HCEC 1CT (cell line): ENCODE measurements at regions not wholly inside any gene's neighbourhood (a gene's known extent, or its start where the extent isn't known, plus 50 kb on each side); places are given as distances from the start of the nearest gene placed in this dataset.
A peak's percentile ranks its signal among the peaks of the same experiment; 100 is the strongest.

Experiments
- DNase-seq: peaks from one replicate; pipeline ENCODE4 v3.0.0-alpha.2; 2017

DNA sequence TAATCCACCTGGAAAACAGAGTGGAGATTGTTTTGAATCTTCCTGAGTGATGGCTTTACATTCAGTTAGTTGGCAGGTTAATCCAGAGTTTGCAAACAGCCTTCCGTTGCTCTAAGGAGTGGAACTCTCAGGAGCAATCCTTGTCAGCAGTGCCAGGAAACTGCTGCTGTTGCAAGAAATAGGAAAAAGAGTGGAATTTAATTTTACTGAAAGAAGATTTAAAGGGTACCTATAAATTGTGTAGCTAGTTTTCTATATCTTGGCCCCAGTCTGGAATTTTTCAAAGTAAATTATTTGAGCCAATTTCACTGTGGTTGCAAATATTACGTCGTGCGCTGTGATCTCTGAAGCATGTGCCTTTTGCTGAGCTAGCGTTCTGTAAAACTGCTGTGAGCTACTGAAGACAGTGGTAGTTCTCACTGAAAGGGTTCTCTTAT is 55.5 kb upstream of the SLC5A12 start:
- DNase-seq, result no peak

DNA sequence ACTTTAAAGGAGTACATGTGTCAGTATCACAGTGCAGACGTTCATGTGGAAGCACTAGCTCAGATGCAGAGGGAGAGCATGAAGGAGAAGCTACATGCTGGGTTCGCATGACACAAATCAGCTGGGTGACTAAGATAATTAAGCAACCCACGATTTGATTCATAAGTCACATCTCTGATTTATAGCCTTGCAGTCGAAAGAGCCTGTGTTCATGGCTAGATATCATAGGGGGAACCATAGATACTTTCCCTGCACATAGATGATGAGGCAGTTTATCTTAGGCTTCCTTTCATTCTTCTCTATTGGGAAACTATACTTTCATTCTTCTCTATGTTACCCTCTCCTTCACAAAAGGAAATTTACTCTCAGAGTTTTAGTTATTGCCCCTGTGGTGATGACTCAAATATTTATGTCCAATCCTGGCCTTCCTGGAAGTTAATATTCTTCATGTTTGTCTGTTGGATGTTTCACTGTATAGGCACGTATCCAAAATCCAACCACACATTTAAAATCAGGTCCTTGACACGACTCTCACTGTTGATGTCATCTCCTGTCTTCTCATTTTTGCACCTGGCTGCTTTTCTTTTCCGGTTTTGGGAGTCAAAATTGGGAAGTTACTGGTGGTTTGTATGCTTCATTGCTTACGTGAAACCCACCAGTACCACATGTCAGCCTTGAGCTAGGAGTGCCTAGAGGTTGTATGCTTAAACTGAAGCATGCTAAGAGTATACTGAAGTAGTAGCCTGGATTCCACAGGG is 56.3 kb upstream of the SLC5A12 start:
- DNase-seq, result peak; percentile 93

DNA sequence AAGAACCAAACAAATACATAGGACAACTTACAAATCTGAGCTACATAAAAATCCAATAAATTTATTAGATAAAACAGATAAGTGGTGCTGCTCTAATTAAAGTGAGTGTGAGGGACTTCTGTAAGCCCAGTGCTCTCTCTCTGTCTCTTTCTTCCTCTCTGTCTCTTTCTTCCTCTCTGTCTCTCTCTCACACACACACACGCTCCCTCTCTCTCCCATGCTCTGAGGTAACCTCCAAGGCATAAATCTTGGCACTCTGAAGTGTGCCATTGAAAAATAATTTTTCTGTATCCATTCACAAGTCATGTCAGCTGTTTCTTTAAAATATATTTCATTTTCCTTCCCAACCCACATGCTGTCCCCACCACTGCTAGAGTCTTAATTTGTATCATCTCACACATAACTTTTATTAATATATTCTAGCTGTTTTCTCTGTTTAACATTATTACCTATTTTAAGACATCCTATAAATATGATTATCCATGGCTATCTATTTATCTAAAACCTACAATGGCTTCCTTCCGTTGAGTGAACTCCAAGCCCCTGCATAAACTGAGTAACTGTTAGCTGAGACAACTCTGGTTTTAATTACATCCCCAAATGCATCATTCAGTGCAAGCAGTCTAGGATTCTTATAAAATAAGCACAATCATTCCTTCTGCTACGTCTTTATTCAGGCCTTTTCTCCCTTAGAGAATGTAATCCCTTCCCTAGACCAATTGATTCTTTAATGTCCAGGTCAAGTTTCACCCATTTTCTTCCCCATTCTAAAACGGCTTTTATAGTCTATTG is 57.4 kb upstream of the SLC5A12 start:
- DNase-seq, result no peak

DNA sequence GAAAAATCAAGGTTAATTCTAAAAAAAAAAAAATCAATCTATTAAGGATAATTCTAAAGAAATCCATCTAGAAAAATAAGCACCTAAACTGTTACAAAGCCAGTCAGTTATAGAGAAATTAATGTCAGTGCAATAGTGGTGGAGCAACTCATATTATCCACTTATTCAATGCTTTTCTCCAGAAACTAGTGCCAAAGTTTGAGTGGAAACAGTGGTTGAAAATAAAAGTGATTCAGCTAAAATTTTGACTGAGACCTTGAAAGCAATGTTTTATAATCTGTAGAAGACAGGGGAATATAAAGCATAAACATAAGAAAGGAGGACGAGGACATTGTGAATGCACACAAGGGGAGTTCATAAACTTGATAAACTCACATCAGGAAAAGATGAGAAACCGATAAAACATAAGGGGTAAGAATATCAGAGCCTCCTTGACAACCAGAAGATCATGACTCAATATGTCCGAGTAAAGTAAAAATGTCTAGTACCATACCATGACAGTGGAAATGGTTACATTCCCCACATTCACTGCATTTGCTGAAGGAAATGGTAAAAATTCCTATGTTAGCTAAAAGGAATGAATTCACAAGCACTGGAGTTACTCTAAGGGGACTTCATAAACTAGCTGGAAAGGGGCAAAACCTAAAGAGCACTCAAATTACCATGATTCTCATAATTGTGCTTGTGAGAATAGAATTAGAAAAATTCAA is 58.7 kb upstream of the SLC5A12 start:
- DNase-seq, result no peak

DNA sequence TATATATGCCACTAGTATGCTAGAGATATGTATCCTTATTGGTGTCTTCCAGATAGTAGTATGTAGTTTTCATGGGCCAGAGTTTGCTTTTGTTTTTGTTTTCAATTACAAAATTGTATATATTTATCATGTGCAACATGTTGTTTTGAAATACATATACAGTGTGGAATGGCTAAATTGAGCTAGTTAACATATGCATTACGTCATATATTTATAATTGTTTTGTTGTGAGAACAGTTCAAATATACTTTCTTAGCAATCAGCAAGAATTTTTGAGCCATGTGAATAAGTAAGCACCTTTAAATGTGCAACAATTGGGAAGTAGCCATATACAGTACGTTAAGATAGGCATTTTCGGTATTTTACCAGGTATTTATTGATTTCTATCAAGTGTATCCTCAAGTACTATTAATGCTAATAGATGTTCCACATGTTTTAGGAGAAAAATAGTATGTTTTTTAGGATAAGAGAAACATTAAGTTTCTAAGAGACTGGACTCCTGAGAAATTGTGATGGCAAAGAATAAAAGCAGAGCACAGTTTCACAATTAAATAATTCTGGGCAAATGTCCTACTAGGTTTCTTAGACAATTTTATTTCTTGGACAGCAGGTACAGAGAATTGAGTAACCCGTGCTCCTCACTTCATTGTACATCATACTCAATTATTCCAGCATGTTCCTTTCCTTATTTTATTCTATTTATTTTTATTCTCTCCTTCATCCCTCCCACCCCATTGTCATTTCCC is 60.5 kb upstream of the SLC5A12 start:
- no peak for DNase-seq

DNA sequence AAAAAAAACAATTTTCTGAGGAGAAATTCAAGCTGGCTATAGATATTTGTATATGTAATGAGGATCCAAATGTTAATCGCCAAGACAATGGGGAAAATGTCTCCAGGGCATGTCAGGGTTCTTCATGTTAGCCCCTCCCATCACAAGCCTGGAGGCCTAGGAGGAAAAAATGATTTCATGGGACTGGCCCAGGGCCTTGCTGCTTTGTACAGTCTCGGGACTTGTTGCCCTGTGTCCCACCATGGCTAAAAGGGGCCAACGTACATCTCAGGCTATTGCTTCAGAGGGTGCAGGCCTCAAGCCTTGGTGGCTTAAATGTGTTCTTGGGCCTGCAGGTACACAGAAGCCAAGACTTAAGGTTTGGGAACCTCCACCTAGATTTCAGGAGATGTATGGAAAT is 62.1 kb upstream of the SLC5A12 start:
- DNase-seq, result no peak

DNA sequence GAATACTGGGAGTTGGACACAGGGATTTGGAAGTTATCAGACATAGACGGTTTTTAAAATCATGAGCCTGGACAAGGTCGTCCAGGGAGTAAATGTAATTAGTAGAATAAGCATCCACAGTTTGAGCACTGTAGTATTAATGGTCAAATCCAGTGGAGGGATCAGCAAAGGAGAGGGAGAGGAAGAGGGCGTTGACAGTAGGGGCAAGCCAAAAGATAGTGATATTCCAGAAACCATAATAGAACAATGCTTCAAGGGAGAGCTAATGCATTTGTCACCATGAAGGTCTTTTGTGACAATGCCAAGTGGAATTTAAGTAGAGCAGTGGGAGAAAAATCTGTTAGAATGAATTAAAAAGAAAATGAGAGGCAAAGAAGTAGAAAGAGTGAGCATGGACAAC is 68.9 kb upstream of the SLC5A12 start:
- DNase-seq, result no peak

DNA sequence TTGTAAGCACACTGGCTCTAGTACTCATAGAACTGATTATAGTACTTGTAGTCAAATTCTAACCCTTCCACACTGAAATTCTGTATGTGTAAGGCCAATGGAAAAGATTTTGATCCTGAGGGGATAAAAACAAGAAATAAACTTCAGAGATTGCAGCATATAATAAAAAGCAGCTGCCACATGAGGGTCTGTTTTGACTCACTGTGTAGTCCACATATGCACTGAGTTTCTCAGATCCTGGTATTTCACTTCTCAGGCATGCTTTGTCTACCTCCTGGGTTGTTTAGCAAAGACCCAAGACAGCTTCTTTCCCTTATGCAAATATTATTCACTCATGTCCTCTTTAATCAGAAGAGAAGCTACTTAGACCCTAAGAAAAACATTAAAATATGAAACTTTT is 71.1 kb upstream of the SLC5A12 start:
- no peak for DNase-seq

- DNase-seq, result no peak
Measured at GRCh38 chr11:26793487-26793886, 71.6 kb upstream of the SLC5A12 start.

- DNase-seq, result no peak
Measured at GRCh38 chr11:26801601-26802000, 79.7 kb upstream of the SLC5A12 start.

GRCh38 chr11:26805001-26805400 is 83.1 kb upstream of the SLC5A12 start:
- DNase-seq, result peak; percentile 62

DNA sequence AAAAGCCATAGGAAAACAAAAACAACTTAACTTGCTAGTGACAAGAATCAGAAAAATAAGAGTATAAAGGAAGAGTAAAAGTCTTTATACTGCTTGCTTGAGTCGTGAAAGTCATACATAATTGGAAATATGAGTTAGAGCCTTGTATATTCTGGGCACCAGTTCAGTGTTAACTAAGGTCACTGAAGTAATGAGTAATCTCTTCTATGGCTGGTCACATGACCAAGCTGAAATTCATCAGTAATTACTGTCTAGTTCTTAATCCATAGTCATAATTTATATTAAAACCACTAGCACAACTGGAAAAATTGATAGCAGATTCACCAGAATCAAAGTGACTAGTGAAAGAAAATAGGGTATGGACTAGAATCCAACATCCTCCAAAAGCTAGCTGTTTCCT is 84.4 kb upstream of the SLC5A12 start:
- DNase-seq, result peak; percentile 91

DNA sequence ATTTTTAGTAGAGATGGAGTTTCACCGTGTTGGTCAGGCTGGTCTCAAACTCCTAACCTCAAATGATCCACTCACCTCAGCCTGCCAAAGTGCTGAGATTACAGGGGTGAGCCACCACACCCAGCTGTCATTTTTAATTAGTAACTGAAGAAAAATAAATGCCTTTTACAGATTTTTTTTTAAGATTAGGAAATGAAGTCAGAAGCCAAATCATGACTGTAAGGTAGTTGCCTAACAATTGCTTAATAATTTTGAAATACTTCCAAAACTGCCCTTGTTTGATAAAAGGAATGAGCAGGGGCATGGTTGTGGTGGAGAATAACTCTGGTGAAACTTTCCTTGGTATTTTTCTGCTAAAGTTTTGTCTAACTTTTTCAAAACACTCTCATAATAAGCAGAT is 98.9 kb upstream of the SLC5A12 start:
- DNase-seq, result peak; percentile 94

DNA sequence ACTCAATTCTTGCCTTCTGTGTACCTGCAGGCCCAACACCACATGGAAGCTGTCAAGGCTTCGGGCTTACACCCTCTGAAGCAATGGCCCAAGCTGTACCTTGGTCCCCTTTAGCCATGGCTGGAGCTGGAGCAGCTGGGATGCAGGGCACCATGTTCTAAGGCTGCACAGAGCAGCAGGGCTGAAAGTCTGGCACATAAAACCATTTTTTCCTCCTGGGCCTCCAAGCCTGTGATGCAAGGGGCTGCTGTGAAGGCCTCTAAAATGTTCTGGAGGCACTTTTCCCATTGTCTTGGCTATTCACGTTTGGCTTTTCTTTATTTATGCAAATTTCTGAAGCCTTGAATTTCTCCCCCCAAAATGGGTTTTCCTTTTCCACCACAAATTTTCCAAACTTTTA is 102.1 kb upstream of the SLC5A12 start:
- no peak for DNase-seq

GRCh38 chr11:26827567-26828081 is 105.8 kb upstream of the SLC5A12 start:
- no peak for DNase-seq

GRCh38 chr11:26828288-26828687 is 106.4 kb upstream of the SLC5A12 start:
- no peak for DNase-seq

DNA sequence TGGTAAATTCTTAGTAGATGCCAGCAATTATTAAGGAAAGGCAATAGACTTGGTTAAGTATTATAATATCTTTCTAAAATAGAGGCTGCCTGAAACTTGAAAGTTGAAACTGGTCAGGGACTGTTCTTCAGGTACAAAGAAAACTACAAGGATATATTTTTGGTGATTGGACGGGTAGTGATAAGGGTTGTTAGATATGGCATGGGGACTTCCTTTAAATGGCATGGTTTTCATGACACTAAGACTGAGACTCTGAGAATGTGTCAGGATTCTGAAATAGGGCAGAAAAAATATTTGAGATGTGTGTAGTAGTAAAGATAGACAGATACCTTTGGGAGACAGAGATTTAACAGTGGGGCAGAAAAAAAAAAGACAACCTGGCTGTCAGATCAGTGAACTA is 108.4 kb upstream of the SLC5A12 start:
- no peak for DNase-seq

DNA sequence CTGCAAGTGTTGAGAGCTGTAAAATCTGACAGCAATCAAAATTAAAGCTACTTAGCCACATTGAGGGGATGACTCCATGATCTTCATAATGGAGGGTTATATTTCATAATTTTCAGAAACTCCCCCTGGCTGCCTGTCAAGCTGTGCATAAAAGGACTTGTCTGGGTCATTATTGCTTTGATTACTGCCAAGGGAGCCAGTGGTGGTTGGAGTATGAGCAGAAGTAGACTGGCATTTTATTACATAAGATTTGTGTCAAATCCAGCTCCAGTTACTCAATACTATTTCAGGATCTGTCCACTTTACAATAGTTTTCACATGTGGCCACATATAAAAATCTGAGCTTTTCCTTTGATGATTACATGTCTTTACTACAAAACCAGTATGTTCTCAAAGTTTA is 108.9 kb upstream of the SLC5A12 start:
- no peak for DNase-seq

GRCh38 chr11:26834601-26835000 is 112.7 kb upstream of the SLC5A12 start:
- no peak for DNase-seq

DNA sequence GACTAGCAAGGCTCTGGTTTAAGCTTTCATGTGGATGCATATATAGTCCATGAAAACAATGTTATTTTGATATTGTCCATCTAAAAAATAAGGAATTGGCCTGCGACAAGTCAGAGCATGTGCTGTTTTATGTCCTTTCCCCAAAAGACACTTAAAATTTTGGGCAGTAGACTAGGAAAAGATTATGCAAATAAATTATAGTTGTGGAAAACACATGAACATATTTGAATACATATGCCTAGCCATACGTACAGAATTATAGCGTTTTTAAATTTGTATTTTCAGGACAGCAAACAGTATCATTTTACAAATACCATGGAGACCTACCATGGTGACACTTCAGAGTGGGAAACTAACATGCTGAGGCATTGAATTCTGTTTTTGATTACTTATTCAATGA is 113.8 kb upstream of the SLC5A12 start:
- DNase-seq, result no peak

DNA sequence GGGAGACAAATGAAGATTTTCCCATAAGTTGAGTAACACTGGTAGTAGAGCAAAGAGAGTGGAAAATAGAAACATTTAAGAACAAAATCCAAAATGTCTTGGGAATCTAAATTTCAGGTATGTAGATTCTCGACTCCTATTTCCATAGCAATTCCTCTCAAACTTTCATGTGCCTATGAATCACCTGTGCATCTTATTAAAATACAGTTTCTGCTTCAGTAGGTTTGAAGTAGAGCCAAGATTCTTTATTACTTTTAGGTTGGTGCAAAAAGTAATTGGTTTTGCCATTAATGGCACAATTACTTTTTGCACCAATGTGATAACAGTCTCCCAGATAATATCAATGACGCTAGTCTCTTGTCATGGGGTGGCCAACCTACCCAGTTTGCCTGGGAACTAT is 115.3 kb upstream of the SLC5A12 start:
- no peak for DNase-seq

- no peak for DNase-seq
Measured at GRCh38 chr11:26839911-26840698, 118.2 kb upstream of the SLC5A12 start.
